WTC11 (cell line): ENCODE measurements at regions not wholly inside any gene's neighbourhood (a gene's known extent, or its start where the extent isn't known, plus 50 kb on each side); places are given as distances from the start of the nearest gene placed in this dataset.

Experiments used
- CBFB ChIP-seq: sonication (generic); formaldehyde crosslinking; IDR thresholded peaks from 2 replicates; pipeline ENCODE4 v1.8.1; 2022; ENCODE audit warnings: mild to moderate bottlenecking, low read depth, missing genetic modification reagents
- CREB1 ChIP-seq: sonication (generic); formaldehyde crosslinking; IDR thresholded peaks from 2 replicates; pipeline ENCODE4 v1.8.0; 2023; ENCODE audit warnings: mild to moderate bottlenecking, missing genetic modification reagents
- ETV6 ChIP-seq: sonication (generic); formaldehyde crosslinking; IDR thresholded peaks from 2 replicates; pipeline ENCODE4 v1.8.1; 2022; ENCODE audit warnings: mild to moderate bottlenecking, missing genetic modification reagents
- FOXJ3 ChIP-seq: sonication (generic); formaldehyde crosslinking; IDR thresholded peaks from 2 replicates; pipeline ENCODE4 v1.9.0; 2021; ENCODE audit warnings: missing genetic modification reagents, mild to moderate bottlenecking, borderline replicate concordance
- FOXK1 ChIP-seq: sonication (generic); formaldehyde crosslinking; IDR thresholded peaks from 2 replicates; pipeline ENCODE4 v1.8.0; 2022; ENCODE audit warnings: mild to moderate bottlenecking, moderate library complexity, missing genetic modification reagents
- NFE2L1 ChIP-seq: sonication (generic); formaldehyde crosslinking; IDR thresholded peaks from 2 replicates; pipeline ENCODE4 v1.8.1; 2023; ENCODE audit warnings: missing genetic modification reagents
- TCF7 ChIP-seq: sonication (generic); formaldehyde crosslinking; IDR thresholded peaks from 2 replicates; pipeline ENCODE4 v1.8.0; 2022; ENCODE audit warnings: mild to moderate bottlenecking, low read depth, missing genetic modification reagents, moderate library complexity
- ZNF317 ChIP-seq: sonication (generic); formaldehyde crosslinking; IDR thresholded peaks from 2 replicates; pipeline ENCODE4 v1.8.1; 2023; ENCODE audit warnings: low read depth, mild to moderate bottlenecking, moderate library complexity, missing genetic modification reagents, borderline replicate concordance
- TF ChIP-seq, protein P1 (sequence below): sonication (generic); formaldehyde crosslinking; IDR thresholded peaks from 2 replicates; pipeline ENCODE4 v1.8.1; 2022; ENCODE audit warnings: low read depth, missing genetic modification reagents, borderline replicate concordance
- TF ChIP-seq, protein P2 (sequence below): sonication (generic); formaldehyde crosslinking; IDR thresholded peaks from 2 replicates; pipeline ENCODE4 v1.8.1; 2023; ENCODE audit warnings: mild to moderate bottlenecking, missing genetic modification reagents, moderate library complexity
- TF ChIP-seq, protein P3 (sequence below): sonication (generic); formaldehyde crosslinking; IDR thresholded peaks from 2 replicates; pipeline ENCODE4 v1.8.1; 2023; ENCODE audit warnings: mild to moderate bottlenecking, missing genetic modification reagents
- TF ChIP-seq, protein P4 (sequence below): sonication (generic); formaldehyde crosslinking; IDR thresholded peaks from 2 replicates; pipeline ENCODE4 v1.8.1; 2022; ENCODE audit warnings: missing genetic modification reagents, borderline replicate concordance
- TF ChIP-seq, protein P5 (sequence below): fragments of 200-600 bp; IDR thresholded peaks from 2 replicates; pipeline ENCODE4 v1.8.0; 2022; ENCODE audit warnings: antibody characterized with exemption

DNA sequence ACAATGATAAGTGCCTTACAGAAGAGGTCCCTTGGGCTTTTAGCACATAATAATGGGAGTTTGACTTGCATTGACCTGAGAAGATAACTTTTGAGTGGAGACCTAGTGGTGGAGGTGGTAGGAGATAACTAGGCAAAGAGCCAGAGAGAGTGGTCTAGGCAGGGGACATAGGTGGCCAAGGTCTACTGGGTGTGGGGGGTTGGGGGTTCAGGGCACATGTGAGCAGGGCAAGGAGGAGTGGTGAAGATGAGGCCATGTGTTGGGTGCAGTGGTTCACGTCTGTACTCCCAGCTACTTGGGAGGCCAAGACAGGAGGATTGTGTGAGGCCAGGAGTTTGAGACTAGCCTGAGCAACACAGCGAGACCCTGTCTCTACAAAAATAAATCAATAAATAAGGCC lies 74.3 kb upstream of the CTNNBL1 start:
- TF ChIP-seq TCF7 (CRISPR knock-in tag) (no peak), FOXJ3 (CRISPR knock-in tag) (no peak), ETV6 (CRISPR knock-in tag) (no peak), NFE2L1 (CRISPR knock-in tag) (no peak), FOXK1 (no peak), ZNF317 (no peak), CBFB (CRISPR knock-in tag) (no peak), CREB1 (CRISPR knock-in tag) (no peak)
- TF ChIP-seq, protein P1, sequence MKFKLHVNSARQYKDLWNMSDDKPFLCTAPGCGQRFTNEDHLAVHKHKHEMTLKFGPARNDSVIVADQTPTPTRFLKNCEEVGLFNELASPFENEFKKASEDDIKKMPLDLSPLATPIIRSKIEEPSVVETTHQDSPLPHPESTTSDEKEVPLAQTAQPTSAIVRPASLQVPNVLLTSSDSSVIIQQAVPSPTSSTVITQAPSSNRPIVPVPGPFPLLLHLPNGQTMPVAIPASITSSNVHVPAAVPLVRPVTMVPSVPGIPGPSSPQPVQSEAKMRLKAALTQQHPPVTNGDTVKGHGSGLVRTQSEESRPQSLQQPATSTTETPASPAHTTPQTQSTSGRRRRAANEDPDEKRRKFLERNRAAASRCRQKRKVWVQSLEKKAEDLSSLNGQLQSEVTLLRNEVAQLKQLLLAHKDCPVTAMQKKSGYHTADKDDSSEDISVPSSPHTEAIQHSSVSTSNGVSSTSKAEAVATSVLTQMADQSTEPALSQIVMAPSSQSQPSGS (CRISPR knock-in tag): no peak
- TF ChIP-seq, protein P2, sequence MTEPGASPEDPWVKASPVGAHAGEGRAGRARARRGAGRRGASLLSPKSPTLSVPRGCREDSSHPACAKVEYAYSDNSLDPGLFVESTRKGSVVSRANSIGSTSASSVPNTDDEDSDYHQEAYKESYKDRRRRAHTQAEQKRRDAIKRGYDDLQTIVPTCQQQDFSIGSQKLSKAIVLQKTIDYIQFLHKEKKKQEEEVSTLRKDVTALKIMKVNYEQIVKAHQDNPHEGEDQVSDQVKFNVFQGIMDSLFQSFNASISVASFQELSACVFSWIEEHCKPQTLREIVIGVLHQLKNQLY (CRISPR knock-in tag): no peak
- TF ChIP-seq, protein P3, sequence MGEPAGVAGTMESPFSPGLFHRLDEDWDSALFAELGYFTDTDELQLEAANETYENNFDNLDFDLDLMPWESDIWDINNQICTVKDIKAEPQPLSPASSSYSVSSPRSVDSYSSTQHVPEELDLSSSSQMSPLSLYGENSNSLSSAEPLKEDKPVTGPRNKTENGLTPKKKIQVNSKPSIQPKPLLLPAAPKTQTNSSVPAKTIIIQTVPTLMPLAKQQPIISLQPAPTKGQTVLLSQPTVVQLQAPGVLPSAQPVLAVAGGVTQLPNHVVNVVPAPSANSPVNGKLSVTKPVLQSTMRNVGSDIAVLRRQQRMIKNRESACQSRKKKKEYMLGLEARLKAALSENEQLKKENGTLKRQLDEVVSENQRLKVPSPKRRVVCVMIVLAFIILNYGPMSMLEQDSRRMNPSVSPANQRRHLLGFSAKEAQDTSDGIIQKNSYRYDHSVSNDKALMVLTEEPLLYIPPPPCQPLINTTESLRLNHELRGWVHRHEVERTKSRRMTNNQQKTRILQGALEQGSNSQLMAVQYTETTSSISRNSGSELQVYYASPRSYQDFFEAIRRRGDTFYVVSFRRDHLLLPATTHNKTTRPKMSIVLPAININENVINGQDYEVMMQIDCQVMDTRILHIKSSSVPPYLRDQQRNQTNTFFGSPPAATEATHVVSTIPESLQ (CRISPR knock-in tag): no peak
- TF ChIP-seq, protein P4, sequence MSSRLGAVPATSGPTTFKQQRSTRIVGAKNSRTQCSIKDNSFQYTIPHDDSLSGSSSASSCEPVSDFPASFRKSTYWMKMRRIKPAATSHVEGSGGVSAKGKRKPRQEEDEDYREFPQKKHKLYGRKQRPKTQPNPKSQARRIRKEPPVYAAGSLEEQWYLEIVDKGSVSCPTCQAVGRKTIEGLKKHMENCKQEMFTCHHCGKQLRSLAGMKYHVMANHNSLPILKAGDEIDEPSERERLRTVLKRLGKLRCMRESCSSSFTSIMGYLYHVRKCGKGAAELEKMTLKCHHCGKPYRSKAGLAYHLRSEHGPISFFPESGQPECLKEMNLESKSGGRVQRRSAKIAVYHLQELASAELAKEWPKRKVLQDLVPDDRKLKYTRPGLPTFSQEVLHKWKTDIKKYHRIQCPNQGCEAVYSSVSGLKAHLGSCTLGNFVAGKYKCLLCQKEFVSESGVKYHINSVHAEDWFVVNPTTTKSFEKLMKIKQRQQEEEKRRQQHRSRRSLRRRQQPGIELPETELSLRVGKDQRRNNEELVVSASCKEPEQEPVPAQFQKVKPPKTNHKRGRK (CRISPR knock-in tag): no peak
- TF ChIP-seq, protein P5, sequence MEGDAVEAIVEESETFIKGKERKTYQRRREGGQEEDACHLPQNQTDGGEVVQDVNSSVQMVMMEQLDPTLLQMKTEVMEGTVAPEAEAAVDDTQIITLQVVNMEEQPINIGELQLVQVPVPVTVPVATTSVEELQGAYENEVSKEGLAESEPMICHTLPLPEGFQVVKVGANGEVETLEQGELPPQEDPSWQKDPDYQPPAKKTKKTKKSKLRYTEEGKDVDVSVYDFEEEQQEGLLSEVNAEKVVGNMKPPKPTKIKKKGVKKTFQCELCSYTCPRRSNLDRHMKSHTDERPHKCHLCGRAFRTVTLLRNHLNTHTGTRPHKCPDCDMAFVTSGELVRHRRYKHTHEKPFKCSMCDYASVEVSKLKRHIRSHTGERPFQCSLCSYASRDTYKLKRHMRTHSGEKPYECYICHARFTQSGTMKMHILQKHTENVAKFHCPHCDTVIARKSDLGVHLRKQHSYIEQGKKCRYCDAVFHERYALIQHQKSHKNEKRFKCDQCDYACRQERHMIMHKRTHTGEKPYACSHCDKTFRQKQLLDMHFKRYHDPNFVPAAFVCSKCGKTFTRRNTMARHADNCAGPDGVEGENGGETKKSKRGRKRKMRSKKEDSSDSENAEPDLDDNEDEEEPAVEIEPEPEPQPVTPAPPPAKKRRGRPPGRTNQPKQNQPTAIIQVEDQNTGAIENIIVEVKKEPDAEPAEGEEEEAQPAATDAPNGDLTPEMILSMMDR: no peak
